ENCODE measurements at regions not wholly inside any gene's neighbourhood (a gene's known extent, or its start where the extent isn't known, plus 50 kb on each side); places are given as distances from the start of the nearest gene placed in this dataset.

DNA sequence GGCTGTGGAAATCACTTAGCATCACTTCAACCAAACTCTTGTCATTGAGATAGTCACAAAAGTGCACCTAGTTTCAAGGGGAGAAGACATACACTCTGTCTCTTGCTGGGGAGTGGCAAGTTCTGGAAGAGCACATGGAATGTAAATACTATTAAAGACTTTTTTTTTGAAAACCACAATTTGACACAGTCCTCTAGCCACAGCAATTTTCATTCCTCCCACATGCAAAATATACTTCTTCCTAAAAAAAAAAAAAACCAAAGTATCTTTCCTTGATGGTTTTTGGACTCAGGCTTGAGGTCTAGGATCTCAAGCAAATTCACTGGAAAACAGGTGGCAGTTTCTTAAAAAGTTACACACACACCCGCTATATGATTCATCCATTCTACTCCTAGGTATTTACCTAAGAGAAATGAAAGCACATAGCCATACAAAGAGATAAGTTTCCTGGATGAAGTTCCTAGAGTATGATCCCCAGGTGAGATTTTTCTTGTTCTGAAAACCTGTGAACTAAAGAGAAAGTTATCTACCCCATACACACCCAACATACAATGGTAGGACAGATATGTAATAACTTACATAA, 295.8 kb downstream of the SP3 start:
- DNase-seq = no peak

DNA sequence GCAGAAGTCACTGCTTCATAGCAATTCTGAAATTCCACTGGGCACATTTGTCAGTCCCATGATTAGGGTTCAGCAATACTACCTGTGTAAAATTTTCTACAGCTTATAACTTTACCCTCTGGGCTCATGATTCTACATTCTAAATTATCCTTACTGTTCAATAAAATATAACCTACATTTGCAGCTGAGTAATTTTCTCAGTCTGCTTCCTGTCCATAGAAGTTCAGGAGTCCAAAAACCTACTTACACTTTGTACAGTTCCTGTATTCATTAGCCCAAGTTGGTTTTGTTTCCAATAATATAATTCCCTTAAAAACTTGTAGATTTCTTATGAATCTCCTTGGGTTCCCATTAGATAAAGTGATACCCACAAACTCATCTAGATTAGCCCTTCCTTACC, 295.3 kb downstream of the SP3 start:
- no peak for DNase-seq

DNA sequence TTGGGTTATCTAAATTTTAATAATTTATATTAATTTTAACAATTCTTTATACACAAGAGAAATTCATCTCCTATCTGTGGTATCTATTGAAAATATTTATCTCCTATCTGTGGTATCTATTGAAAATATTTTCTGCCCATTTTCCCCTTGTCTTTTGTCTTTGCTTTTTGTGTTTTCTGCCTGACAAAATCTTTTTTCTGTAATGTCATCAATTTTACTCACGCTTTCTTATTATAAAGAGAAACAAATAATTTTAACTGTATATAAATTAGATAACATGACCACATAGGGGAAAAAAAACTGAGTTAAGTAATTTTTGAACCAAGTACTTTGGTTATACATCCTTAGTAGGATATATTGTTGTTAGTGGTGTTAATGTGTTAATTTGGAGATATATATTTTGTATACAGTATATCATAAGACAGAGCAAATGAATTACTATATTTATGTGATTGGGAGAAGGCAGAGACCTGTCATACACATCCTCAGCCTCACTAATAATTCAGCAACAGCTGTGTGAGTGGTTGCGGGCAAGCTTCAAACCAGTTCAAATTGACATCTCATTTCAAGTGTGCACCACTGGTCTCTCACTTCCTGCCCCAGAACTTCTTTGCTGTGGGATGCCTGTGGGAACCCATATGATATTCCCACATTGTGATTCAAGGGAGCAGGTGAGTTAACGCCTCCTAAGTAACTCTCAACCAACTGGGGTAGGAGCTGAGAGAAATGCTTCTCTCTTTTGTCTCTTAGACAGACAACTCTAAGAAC, 292.4 kb downstream of the SP3 start:
- DNase-seq = no peak

DNA sequence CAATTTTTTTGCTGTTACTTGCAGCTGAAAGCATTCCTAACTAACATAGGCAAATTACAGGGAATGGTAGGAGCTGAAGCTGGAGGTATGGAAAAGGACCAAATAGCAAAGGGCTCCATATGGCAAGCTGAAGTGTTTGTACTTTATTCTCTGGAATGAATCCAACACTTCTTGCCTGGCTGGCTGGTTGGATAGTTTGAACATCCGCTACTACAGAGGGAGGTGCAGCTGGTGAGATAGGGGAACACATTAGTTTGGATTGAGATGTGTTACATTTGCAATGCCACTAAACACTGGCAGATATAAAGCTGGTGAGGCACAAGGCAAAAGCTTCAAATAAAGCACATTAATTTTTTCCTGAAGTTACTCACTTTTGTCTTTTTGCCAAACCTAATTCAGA, 291.5 kb downstream of the SP3 start:
- DNase-seq = no peak

DNA sequence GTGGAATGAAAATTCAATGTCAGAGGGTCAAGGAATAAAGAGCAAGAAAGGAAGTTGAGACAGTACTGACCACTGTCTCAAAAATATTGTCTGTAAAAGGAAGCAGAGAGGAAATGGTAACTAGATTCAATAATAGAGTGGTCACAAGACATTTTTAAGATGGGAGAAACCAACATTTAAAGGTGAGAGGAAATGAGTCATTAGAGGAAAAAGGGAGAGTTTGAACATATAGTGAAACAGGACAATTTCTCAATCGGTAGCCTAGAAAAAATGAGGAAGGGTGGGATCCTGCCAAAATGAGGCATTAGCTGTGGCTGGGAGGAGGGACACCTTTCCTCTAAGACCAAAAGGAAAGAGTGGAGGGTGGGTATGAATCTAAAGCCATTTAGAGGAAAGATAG, 288.5 kb downstream of the SP3 start:
- no peak for DNase-seq

DNA sequence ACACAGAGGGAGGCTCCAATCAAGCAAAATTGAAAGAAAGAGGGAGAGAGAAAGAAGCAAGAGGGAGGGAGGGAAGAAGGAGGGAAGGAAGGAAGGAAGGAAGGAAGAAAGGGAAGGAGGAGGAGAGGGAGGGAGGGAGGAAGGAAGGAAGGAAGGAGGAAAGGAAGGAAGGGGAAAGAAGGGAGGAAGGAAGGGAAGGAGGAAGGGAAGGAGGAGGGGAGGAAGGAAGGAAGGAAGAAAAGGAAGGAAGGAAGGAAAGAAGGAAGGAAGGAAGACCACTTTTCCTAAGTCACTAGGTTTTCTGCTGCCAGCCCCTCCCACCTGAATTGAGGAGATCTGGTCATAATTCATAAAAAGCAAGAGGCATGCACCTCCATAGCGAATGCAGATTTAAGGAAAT, 287.0 kb downstream of the SP3 start:
- DNase-seq = no peak

DNA sequence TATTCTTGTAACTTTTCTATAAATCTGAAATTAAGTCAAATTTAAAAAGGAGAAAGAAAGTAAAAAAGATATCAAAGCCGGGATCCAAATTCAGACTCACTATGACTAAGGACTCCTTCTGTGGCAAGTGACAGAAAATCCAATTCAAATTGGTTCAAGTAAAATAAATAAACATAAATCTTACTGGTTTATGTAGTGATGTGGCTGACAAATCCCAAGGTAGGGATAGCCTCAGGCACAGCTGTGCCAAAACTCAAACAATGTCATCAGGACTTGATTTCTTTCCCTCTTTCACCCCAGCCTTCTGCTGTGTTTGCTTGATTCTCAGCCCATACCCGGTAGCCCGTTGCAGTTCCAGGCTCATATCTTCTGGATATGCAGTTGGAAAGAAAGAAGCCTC, 284.6 kb downstream of the SP3 start:
- DNase-seq = no peak

DNA sequence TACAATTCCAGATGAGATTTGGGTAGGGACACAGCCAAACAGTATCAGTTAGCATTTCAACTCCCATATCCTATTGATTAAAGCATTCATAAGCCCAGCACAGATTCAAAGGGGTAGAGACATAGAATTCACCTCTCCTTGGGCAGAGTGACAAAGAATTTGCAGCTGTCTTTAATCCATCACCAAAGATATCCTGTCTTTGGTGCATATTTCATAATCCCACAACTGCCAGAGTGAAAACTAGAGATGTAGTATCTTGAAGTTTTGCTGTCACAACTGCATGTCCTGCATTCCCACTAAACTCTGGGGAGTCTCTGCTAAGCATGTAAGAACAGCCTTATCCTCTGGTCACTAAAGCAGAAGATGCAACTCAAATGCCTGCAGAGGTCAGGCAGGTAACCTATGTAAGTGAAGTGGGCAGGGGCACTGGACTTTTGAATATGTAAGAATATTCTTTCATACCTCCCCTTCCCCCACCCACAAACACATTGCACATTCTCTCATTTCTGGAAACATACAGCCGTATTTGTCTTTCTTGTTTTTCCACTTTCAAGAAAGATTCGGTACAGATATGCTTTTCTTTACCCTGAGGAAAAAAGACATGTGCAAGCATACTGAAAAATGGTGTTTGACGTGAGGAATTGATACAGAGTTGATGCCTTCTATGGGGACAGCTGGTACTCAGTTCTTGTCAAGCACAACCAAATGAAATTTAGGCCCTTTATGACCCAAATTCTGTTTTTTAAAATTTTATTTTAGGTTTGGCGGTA, 283.1 kb downstream of the SP3 start:
- no peak for DNase-seq

DNA sequence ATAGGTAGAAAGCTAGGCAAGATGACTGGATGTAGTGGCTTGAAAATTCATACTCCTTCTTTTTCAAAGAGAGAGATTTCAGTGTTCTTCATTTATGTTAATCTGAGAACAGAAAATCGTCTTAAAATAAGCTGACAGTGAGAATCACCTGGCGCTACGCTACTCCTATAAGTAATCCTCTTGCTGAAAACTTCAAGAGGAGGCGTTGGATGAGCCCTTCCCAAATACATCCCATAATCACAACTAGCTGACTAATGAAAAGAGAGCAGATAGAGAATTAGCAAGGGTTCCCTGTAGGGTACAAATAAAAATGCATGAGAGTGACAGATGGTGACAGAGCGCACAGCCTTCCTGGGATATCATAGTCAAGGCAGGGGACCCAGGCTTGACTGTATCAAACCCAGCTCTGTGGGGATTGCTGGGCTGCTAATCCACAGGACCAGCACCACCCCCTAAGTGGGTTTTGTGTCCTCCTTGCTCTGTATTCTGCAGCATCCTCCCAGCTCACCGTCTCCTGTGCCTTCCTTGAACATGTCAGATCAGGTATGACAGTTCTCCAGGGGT, 280.2 kb downstream of the SP3 start:
- no peak for DNase-seq

DNA sequence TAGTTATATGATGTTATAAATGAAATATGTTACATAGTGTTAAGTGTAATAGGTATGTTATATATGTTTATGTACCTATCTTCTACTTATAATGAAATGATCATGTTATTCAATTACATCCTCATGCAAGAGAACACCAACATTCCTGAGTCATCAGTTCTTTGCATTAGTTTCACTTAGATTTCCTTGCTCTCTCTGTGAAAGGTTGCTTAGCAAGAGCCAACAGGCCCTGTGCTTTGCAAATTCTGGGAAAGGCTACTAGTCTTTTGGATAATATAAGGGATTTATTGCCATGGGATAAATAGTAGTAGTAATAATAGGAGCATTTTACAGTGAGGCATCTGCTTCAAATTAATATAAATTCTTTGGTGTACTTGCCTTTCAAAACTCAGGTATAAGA, 274.8 kb downstream of the SP3 start:
- no peak for DNase-seq

DNA sequence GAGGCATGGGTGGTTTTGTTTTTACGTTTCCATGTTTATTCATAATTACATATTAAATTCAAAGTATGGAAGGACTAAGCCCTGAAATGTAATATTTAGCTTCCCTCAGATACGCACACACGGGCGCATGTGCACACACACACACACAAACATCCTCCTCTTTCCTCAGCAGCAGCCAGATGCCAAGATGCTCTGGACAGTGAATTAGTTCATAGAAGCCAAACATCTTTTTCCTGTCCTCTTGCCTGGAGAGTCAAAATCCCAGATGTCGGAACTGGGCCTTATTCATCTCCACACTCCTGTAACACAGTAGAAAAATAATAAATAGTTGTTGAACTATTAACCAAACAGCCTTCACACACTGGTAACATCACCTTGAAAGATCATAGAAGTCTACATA, 273.1 kb downstream of the SP3 start:
- no peak for DNase-seq

DNA sequence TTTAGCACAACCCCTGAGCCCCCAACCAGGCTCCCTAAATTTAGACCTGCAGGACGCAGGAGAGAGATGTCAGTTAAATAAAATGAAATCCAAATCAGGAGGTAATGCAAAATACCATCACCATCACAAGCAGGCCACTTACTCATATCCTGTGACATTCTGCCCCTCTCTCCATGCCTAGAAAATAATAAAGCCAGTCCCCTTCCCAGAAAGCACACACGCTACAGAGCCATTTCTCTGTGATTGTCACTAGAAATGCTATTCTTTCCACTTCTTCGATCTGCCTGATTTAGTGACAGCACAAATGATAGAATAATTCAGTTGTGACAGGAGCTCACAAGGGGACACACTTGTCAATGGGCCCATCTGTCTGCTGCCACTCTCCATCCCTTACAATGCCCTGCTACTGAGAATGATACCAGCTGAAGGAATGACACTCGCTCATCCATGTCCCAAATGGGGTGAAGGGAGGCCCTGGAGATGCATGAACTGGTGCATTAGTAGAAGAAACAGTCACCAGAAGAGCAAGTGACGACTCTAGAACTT, 272.1 kb downstream of the SP3 start:
- DNase-seq = no peak

DNA sequence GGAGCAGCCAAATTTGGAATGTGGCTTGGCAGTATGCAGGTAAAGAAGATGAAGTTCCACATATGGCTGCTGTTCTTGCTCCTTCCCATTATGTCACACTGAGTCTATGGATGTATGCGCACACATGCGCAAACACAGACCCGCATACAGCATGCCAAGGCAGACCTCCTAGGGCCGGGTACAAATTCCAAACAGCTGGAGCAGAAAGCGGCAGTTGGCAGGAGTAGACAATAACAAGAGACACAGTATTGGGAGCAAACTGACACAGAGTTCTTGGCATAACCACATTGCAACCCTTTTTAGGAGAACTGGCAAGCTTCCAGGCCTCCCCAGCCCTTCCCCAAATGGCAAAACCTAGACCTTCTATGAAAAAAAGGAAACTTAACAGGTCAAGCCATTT, 268.9 kb downstream of the SP3 start:
- DNase-seq = no peak

DNA sequence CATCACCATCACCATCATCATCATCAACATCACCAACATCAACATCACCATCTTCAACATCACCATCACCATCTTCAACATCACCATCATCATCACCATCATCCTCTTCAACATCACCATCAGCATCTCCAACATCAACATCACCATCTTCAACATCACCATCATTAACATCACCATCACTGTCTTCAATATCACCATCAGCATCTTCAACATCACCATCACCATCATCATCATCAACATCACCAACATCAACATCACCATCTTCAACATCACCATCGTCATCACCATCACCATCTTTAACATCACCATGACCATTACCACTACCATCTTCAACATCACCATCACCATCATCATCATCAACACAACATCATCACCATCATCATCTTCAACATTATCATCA, 267.2 kb downstream of the SP3 start:
- no peak for DNase-seq

DNA sequence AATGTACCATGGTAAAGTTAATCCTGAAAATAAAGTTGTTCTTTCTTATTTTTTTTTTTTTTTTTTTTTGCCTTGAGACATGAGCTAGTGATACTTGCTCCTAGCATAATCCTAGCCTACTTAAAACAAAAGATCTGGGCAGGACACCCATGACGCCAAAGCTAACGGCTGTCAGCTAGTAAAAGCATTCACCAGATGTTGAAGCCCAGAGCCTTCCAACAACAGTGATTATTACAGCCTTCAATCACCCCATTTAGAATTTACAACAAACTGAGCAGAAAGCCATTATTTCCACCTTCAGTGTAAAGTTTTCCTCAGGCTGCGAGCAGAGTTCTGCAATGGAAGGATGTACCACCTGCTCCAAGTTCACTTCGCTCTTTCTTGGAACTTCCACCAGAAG, 259.5 kb downstream of the SP3 start:
- DNase-seq = no peak

DNA sequence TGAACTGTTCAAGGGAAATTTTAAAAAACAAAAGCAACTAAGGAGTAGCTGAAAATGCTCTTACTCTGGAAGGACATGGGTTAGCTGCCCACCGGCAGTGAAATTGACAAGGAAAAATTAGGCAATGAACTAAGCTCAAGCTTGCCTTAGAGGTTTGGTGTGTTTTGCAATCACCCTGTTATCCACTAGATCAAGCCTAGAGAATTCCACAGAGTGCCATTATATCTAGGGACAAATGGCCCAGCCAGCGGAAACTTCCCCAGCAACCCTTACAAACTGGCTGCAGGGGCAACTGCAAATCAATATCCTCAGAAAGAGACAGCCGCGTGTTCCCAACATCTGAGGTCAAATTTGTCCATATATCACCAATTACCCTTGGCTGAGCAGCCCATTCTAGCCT, 258.2 kb downstream of the SP3 start:
- no peak for DNase-seq

DNA sequence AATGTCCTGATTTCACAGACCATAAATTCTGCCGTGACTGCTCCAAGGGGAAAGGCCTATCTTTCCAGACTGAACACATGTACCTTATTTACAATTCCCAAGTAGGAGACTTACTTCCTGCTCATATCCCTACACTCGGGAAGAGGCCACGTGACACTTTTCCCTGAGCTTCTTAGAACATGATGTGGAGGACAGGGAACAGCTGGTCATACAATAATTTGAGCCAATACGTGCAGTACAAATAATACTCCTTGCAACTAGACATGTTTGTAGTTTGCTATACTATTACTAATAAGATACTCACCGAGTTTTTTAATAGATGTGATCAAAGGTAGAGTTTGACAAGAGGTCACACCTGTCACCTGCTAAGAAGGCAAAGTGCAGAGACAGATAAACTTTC, 256.4 kb downstream of the SP3 start:
- peak; percentile 52 for DNase-seq

DNA sequence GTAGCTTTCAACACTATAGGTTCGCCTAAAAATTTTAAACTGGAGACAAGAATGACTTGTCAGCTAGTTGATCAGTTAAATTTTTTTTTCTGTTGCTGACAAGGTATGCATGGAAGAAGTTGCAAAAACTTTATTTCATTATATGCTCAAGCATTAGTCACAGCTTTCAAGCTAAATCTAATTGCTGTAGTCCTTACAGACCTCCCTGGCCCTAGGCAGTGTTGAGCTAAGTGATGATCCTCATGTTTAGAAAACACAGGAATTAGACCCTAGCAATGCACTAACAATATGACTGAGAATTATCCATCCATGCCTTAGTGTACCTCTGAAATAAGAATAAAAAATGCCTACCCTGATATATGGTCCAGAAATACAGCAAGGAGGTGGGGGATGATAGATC, 253.4 kb downstream of the SP3 start:
- DNase-seq = no peak

DNA sequence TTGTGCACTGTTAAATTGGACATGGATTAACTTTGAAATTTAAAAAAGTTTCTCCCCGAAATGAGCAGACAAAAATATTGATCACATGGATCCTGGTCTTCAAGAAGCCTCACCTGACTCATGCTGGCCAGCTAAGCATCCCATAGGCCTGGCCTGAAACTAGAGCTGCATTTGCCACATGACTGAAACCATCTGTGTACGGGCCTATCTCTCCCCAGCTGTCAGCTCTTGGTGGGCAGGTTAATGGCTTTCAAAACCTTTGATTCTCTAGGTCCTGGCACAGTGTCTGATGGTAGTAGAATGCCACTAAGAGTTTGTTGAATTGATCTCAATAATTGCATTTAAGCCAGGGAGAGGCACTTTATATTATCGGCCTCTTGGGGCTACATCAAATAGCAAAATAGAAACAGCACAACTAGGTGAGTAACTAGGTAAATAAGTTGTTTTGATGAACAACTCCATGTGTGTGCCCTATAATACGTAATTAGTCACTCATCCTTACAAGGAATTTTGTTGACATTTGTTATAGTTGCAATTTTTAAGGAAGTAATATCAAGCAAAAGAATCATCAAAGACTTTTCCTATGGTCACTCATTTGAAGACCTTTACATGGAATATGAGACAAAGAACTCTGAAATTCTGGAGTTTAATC, 251.1 kb downstream of the SP3 start:
- DNase-seq = no peak

DNA sequence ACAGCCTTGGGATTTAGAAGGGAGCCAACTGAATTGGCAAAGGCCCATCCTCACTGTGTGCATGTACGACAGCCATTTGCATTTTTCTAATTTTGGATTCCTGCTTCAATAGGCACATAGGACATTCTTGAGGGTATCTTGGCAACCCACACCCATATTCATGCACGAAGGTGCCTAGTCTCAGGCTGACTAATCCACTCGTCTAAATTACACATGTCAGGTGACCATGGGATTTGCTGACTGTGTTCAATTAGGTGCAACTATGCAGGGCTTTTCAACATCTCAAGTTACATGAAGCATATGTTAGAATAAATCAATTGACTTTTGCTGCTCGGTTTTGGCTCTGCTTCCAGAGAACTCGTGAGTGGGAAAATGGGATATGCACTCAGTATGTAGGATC, 249.7 kb downstream of the SP3 start:
- DNase-seq = no peak

DNA sequence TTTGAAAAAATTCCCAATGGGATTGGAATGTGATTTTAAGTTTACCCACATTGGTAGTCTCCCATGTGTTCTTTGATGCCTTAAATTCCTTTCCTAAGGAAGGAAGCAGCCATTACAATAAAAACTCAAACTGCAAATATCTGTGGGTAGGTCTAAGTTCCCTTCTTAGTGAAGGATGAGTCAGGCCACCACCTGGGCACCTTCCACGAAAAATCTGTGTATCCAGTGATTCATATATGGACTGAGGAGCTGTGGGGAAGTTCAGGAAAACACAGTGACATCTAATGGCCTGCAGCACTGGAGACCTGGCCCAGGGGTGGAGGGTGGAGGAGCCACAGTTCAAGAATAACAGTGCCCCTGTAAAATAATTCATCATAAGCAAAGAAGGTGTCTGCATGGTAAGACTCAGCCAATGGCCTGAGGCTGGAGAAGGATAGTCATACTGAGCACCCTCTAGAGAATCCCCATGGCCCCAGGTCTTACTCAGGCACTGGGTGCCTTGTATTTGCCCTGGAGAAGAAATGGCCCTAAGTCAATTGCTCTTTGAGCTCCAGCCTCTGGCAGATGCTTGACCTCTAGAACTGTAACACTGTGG, 248.6 kb downstream of the SP3 start:
- DNase-seq = no peak

DNA sequence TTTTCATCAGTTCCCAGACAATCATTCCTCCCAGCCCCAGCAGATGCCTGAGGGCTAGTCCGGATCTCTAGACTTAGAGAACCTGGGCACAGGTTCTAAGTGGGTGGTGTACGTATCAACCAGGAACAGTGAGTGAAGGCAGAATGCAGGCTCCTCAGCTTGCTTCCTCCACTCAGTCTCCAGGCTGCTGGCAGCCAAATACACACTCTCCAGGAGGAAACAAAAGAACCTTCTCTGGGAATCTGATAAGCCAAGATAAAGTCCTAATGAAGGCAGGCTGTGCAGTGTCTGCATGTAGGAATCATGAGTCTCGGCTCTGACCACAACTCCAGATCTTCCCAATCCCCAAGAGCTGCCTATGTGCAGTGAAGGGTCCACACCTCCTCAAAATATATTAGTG, 245.7 kb downstream of the SP3 start:
- no peak for DNase-seq
